ENCODE measurements at regions not wholly inside any gene's neighbourhood (a gene's known extent, or its start where the extent isn't known, plus 50 kb on each side); places are given as distances from the start of the nearest gene placed in this dataset.

- Mint-ChIP-seq H3K27ac (no peak overlapping the region), H3K36me3 (peaks cover 15% of the 10 kb centered on the region), H3K4me3 (no peak overlapping the region), H3K9me3 (peaks cover 43% of the 10 kb centered on the region), H3K4me1 (peaks cover 3% of the 10 kb centered on the region; the same call in 1 of the 2 replicates), H3K27me3 (ENCODE audit: low read depth) (peaks cover 7% of the 10 kb centered on the region; the same call in 1 of the 2 replicates)
- DNase-seq (ENCODE audit: low spot score) (no peak), ATAC-seq (no peak)
- TF ChIP-seq TEAD4 (CRISPR knock-in tag; IDR thresholded peaks at IDR 0.05), result no peak
- ChIA-PET POLR2A (no interaction called here), CTCF (no interaction called here)
These were observed 381.1 kb upstream of the KAZN start for GRCh38 chr1:14217384-14217783.

GRCh38 chr1:14220324-14220723 lies 378.2 kb upstream of the KAZN start:
- DNase-seq (ENCODE audit: low spot score) (no peak), ATAC-seq (no peak)
- H3K4me1 Mint-ChIP-seq, result peaks cover 3% of the 10 kb centered on the region; the same call in 1 of the 2 replicates
- ChIA-PET CTCF (no interaction called here), POLR2A (no interaction called here)
- peaks cover 14% of the 10 kb centered on the region for H3K27me3 Mint-ChIP-seq (ENCODE audit: low read depth)
- H3K27ac Mint-ChIP-seq, result no peak overlapping the region
- peaks cover 38% of the 10 kb centered on the region for H3K9me3 Mint-ChIP-seq
- TF ChIP-seq ZNF219 (CRISPR knock-in tag; IDR thresholded peaks at IDR 0.05; ENCODE audit: borderline replicate concordance) (no peak), HMGA2 (CRISPR knock-in tag; IDR thresholded peaks at IDR 0.05) (no peak), EMX1 (CRISPR knock-in tag; IDR thresholded peaks at IDR 0.05) (no peak), ZNF512 (CRISPR knock-in tag; IDR thresholded peaks at IDR 0.05; ENCODE audit: borderline replicate concordance) (no peak), ARID4B (CRISPR knock-in tag; IDR thresholded peaks at IDR 0.05; ENCODE audit: borderline replicate concordance) (no peak), CBFB (CRISPR knock-in tag; IDR thresholded peaks at IDR 0.05; ENCODE audit: low read depth) (no peak), SMAD4 (CRISPR knock-in tag; IDR thresholded peaks at IDR 0.05) (no peak), NR3C1 (CRISPR knock-in tag; conservative IDR thresholded peaks at IDR 0.05; ENCODE audit: low read depth) (no peak), GABPB1 (CRISPR knock-in tag; IDR thresholded peaks at IDR 0.05) (no peak)
- peaks cover 15% of the 10 kb centered on the region for H3K36me3 Mint-ChIP-seq
- H3K4me3 Mint-ChIP-seq, result no peak overlapping the region

- H3K4me3 Mint-ChIP-seq, result no peak overlapping the region
- DNase-seq (ENCODE audit: low spot score) (no peak), ATAC-seq (no peak)
- ChIA-PET CTCF (interaction anchor here (0.5 kb wide), 1 partner anchor 959 kb away, joined by 4 read pairs; no protein-coding TSS in a partner anchor), POLR2A (no interaction called here)
- peaks cover 14% of the 10 kb centered on the region for H3K27me3 Mint-ChIP-seq (ENCODE audit: low read depth)
- peaks cover 41% of the 10 kb centered on the region for H3K9me3 Mint-ChIP-seq
- H3K27ac Mint-ChIP-seq, result no peak overlapping the region
- peaks cover 3% of the 10 kb centered on the region; the same call in 1 of the 2 replicates for H3K4me1 Mint-ChIP-seq
- peaks cover 15% of the 10 kb centered on the region for H3K36me3 Mint-ChIP-seq
- TF ChIP-seq IRF2 (CRISPR knock-in tag; IDR thresholded peaks at IDR 0.05; ENCODE audit: borderline replicate concordance, low read depth) (no peak), MXD4 (CRISPR knock-in tag; IDR thresholded peaks at IDR 0.05; ENCODE audit: borderline replicate concordance) (no peak), CREM (CRISPR knock-in tag; IDR thresholded peaks at IDR 0.05) (no peak), SMAD4 (CRISPR knock-in tag; IDR thresholded peaks at IDR 0.05) (no peak), ELF4 (CRISPR knock-in tag; IDR thresholded peaks at IDR 0.05; ENCODE audit: low read depth) (no peak), ZNF121 (CRISPR knock-in tag; IDR thresholded peaks at IDR 0.05) (no peak), MYBL2 (CRISPR knock-in tag; IDR thresholded peaks at IDR 0.05) (no peak), RELA (CRISPR knock-in tag; IDR thresholded peaks at IDR 0.05; ENCODE audit: borderline replicate concordance) (no peak), TEAD1 (CRISPR knock-in tag; IDR thresholded peaks at IDR 0.05) (no peak), FOXP4 (CRISPR knock-in tag; IDR thresholded peaks at IDR 0.05) (no peak), OVOL2 (CRISPR knock-in tag; IDR thresholded peaks at IDR 0.05; ENCODE audit: borderline replicate concordance) (no peak), TCF7 (CRISPR knock-in tag; IDR thresholded peaks at IDR 0.05; ENCODE audit: low read depth) (no peak), STAT6 (CRISPR knock-in tag; conservative IDR thresholded peaks at IDR 0.05; ENCODE audit: low read depth) (no peak), MAX (CRISPR knock-in tag; IDR thresholded peaks at IDR 0.05) (no peak)
These were observed 377.7 kb upstream of the KAZN start for GRCh38 chr1:14220811-14221210.
